ENCODE measurements at regions not wholly inside any gene's neighbourhood (a gene's known extent, or its start where the extent isn't known, plus 50 kb on each side); places are given as distances from the start of the nearest gene placed in this dataset.

DNA sequence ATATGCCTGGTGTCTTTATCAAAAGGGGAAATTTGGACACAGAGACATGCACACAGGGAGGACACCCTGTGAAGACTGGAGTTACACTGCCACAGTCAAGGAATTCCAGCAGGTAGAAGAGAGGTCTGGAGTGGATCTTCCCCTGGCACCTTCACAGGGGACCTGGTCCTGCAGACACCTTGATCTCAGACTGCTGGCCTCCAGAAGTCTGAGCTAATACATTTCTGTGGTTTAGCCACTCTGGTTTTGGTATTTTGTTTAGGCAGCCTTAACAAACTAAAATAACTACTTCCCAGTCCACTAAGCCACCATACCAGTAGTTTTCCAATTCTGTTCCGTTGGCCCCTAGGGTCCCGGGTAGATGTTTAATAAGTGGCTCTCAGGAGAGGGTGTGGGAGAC is 164.7 kb downstream of the SETD4 start:
- no peaks in the 10 kb centered on the region for H3K36me3 ChIP-seq
- DNase-seq: no peak
- H3K4me3 ChIP-seq: no peak overlapping the region
- H3K27ac ChIP-seq: no peak overlapping the region
- H3K4me1 ChIP-seq: no peaks in the 10 kb centered on the region
- peaks cover 3% of the 10 kb centered on the region; the same call in 1 of the 2 replicates for H3K27me3 ChIP-seq
- no peaks in the 10 kb centered on the region for H3K9me3 ChIP-seq (replicated peaks)

DNA sequence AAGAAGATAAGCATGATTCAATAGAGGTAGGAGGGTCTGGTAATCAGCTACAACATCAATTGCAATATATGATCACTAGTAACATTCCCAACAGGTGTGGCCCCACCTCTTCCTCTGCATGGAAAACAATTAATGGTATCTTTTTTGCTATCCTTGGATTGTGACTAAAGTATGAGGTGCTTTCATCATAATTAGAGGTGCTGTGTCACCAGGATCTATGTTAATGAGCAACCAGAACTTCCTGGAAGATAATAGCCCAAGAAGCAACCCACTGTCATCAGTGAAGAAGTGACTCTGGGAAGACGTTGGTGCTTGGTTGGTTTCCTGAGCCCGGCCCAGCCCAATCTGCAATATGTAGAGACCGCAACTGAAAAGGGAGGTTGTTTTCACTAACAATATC is 167.2 kb downstream of the SETD4 start:
- H3K4me3 ChIP-seq: no peak overlapping the region
- no peak for DNase-seq

GRCh38 chr21:35886887-35887286 is 173.4 kb downstream of the SETD4 start:
- H3K4me3 ChIP-seq: no peak overlapping the region
- H3K36me3 ChIP-seq: no peaks in the 10 kb centered on the region
- no peaks in the 10 kb centered on the region for H3K4me1 ChIP-seq
- H3K27ac ChIP-seq: no peak overlapping the region
- DNase-seq: no peak
- 0 out of 2 replicates have a peak, but pooled peaks cover 4% of the 10 kb centered on the region for H3K9me3 ChIP-seq (replicated peaks)
- peaks cover 5% of the 10 kb centered on the region; the same call in 1 of the 2 replicates for H3K27me3 ChIP-seq

More for the DNA sequence above, 167.2 kb downstream of the SETD4 start:
- no peak overlapping the region for H3K27ac ChIP-seq
- H3K36me3 ChIP-seq: no peaks in the 10 kb centered on the region
- 0 out of 2 replicates have a peak, but pooled peaks cover 3% of the 10 kb centered on the region for H3K27me3 ChIP-seq
- no peaks in the 10 kb centered on the region for H3K4me1 ChIP-seq
- H3K9me3 ChIP-seq (replicated peaks): no peaks in the 10 kb centered on the region

GRCh38 chr21:35885942-35886541 is 174.3 kb downstream of the SETD4 start:
- DNase-seq: no peak
- Histone ChIP-seq H3K9me3 (replicated peaks) (0 out of 2 replicates have a peak, but pooled peaks cover 4% of the 10 kb centered on the region), H3K4me3 (no peak overlapping the region), H3K4me1 (no peaks in the 10 kb centered on the region), H3K36me3 (no peaks in the 10 kb centered on the region), H3K27me3 (peaks cover 4% of the 10 kb centered on the region; the same call in 1 of the 2 replicates), H3K27ac (no peak overlapping the region)

DNA sequence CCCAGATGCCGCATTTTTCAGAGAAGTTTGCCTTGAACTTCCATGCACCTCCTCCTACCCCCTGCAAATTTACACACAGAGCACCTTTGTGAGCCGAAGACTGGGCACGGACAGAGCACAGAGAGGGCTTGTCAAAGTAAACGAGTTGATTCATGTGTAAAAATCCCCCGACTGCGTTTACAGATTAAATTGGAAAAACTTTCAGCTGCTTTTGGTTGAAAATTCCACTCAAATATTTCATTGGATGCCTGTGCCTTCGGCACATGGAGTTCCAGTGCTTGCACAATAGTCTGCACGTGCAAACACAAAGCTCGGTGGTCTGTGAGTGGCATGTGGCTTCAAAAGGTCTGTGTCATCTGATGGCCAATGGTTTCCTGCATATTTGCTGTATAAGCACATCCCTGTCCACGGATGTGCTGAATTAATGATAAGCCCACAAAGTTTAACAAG is 177.5 kb downstream of the SETD4 start:
- Histone ChIP-seq H3K36me3 (no peaks in the 10 kb centered on the region), H3K9me3 (replicated peaks) (0 out of 2 replicates have a peak, but pooled peaks cover 4% of the 10 kb centered on the region), H3K4me3 (no peak overlapping the region), H3K27ac (no peak overlapping the region), H3K27me3 (peaks cover 3% of the 10 kb centered on the region; the same call in 1 of the 2 replicates), H3K4me1 (no peaks in the 10 kb centered on the region)
- no peak for DNase-seq

GRCh38 chr21:35873441-35873840 is 186.9 kb downstream of the SETD4 start:
- Histone ChIP-seq H3K9me3 (replicated peaks) (no peaks in the 10 kb centered on the region), H3K27ac (no peak overlapping the region), H3K27me3 (no peaks in the 10 kb centered on the region), H3K4me1 (no peaks in the 10 kb centered on the region), H3K4me3 (no peak overlapping the region), H3K36me3 (no peaks in the 10 kb centered on the region)
- no peak for DNase-seq

- H3K4me1 ChIP-seq: no peaks in the 10 kb centered on the region
- no peaks in the 10 kb centered on the region for H3K9me3 ChIP-seq (replicated peaks)
- H3K4me3 ChIP-seq: no peak overlapping the region
- DNase-seq: no peak
- no peak overlapping the region for H3K27ac ChIP-seq
- H3K27me3 ChIP-seq: no peaks in the 10 kb centered on the region
- H3K36me3 ChIP-seq: no peaks in the 10 kb centered on the region
Observed at GRCh38 chr21:35871906-35872305, 188.4 kb downstream of the SETD4 start.

DNA sequence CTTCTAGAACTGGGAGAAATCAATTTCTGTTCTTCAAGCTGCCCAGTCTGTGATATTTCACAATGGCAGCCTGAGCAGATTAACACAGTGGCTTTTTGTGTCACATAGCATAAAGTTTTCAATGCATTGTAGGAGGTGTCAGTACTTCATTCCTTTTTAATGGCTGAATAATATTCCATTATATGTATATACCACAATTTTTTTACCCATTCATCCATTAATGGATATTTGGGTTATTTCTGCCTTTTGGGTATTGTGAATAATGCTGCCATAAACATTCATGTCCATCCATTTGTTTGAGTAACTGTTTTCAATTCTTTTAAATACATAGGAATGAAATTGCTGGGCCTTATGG is 191.5 kb downstream of the SETD4 start:
- no peaks in the 10 kb centered on the region for H3K36me3 ChIP-seq
- no peaks in the 10 kb centered on the region for H3K9me3 ChIP-seq (replicated peaks)
- no peaks in the 10 kb centered on the region for H3K27me3 ChIP-seq
- no peak for DNase-seq
- no peak overlapping the region for H3K27ac ChIP-seq
- H3K4me1 ChIP-seq: no peaks in the 10 kb centered on the region
- no peak overlapping the region for H3K4me3 ChIP-seq

- Histone ChIP-seq H3K36me3 (no peaks in the 10 kb centered on the region), H3K27me3 (no peaks in the 10 kb centered on the region), H3K27ac (no peak overlapping the region), H3K4me3 (no peak overlapping the region), H3K4me1 (no peaks in the 10 kb centered on the region), H3K9me3 (replicated peaks) (no peaks in the 10 kb centered on the region)
- no peak for DNase-seq
Observed at GRCh38 chr21:35868005-35868868, 192.1 kb downstream of the SETD4 start.

DNA sequence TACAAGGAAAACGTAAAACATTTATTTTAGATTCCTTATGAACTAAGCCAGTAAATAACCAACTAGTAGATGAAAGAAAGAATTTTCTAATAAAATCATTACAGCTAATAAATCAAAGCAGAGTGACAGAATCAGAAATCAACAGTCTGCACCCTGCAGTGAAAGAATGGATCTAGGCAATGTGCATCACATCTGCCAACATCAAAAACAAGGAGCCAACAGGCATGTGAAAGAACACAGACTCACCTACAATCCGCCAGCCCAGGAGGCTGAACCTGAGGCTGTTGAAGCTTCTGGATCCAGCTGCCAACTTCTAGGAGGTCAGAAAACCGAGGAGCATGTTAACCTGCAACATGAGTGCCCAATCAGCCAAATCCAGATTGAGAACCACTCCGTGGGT is 196.3 kb downstream of the SETD4 start:
- Histone ChIP-seq H3K36me3 (no peaks in the 10 kb centered on the region), H3K27ac (no peak overlapping the region), H3K4me3 (no peak overlapping the region), H3K27me3 (peaks cover 3% of the 10 kb centered on the region; the same call in 1 of the 2 replicates), H3K9me3 (replicated peaks) (no peaks in the 10 kb centered on the region), H3K4me1 (no peaks in the 10 kb centered on the region)
- DNase-seq: no peak

GRCh38 chr21:35862969-35863368 is 197.4 kb downstream of the SETD4 start:
- DNase-seq: no peak
- no peaks in the 10 kb centered on the region for H3K36me3 ChIP-seq
- no peak overlapping the region for H3K4me3 ChIP-seq
- peaks cover 6% of the 10 kb centered on the region; the same call in 1 of the 2 replicates for H3K27me3 ChIP-seq
- H3K4me1 ChIP-seq: no peaks in the 10 kb centered on the region
- no peaks in the 10 kb centered on the region for H3K9me3 ChIP-seq (replicated peaks)
- no peak overlapping the region for H3K27ac ChIP-seq

DNA sequence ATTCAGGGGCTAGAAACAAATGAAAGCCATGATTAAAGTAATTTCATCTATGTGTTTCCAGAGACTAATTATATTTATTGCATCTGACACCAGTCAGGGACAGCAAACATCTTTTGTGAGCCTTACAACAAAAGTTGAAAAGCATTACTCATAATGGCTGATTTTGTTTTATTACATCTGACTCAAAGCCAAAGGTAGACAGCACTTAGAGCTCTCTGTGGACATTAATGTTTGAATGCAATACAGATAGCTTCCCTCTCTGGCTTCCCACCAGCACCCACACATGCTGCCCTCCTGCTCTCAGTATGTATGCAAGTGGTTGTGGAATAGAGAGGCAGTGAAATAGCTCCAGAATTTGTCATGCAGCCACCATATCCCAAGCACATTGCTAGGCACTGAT is 198.7 kb downstream of the SETD4 start:
- no peak overlapping the region for H3K27ac ChIP-seq
- H3K4me3 ChIP-seq: no peak overlapping the region
- H3K36me3 ChIP-seq: no peaks in the 10 kb centered on the region
- H3K4me1 ChIP-seq: no peaks in the 10 kb centered on the region
- DNase-seq: no peak
- peaks cover 6% of the 10 kb centered on the region; the same call in 1 of the 2 replicates for H3K27me3 ChIP-seq
- H3K9me3 ChIP-seq (replicated peaks): no peaks in the 10 kb centered on the region

DNA sequence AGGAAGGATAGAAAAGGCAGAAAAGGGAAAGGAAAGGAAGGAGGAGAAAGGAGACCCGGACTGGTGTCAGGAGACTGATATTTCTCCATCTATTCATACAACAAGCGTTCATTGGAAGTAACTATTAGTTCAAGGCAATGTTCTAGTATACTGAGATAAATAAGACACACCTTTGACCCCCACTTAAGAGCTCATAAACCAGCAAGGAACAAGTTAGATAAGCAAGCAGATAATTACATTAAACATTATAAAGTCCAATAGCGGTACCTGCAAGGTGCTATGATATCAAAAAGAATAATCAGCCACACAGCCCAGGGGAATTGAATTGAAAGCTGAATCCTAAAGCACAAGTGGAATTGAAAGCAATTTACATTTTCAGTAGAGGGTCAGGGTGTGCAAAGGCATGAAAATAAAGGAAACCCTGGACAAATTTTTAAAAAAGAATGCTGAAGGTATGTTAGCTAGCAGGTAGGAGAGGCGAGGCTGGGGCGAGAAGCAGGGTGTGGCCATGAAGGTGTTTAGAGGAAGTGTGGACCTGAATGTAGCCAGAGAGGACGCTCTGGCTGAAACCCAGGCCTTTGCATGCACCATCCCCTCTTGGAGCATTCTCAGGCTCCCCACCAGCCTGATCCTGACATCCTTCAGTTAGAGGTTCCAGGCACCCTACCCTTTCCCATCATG is 200.0 kb downstream of the SETD4 start:
- Histone ChIP-seq H3K4me3 (no peak overlapping the region), H3K27ac (no peak overlapping the region), H3K9me3 (replicated peaks) (no peaks in the 10 kb centered on the region), H3K27me3 (peaks cover 6% of the 10 kb centered on the region; the same call in 1 of the 2 replicates), H3K4me1 (no peaks in the 10 kb centered on the region), H3K36me3 (no peaks in the 10 kb centered on the region)
- DNase-seq: no peak

GRCh38 chr21:35859677-35860076 is 200.6 kb downstream of the SETD4 start:
- Histone ChIP-seq H3K4me1 (no peaks in the 10 kb centered on the region), H3K27ac (no peak overlapping the region), H3K9me3 (replicated peaks) (no peaks in the 10 kb centered on the region), H3K4me3 (no peak overlapping the region), H3K27me3 (peaks cover 6% of the 10 kb centered on the region; the same call in 1 of the 2 replicates), H3K36me3 (no peaks in the 10 kb centered on the region)
- DNase-seq: no peak

GRCh38 chr21:35857095-35857494 is 203.2 kb downstream of the SETD4 start:
- no peak for DNase-seq
- Histone ChIP-seq H3K4me1 (no peaks in the 10 kb centered on the region), H3K4me3 (no peak overlapping the region), H3K27ac (no peak overlapping the region), H3K9me3 (replicated peaks) (no peaks in the 10 kb centered on the region; the same call in 1 of the 2 replicates), H3K27me3 (peaks cover 6% of the 10 kb centered on the region; the same call in 1 of the 2 replicates), H3K36me3 (no peaks in the 10 kb centered on the region)

Data from SJCRH30 (cell line).